HepG2 (cell line): ENCODE measurements at regions not wholly inside any gene's neighbourhood (a gene's known extent, or its start where the extent isn't known, plus 50 kb on each side); places are given as distances from the start of the nearest gene placed in this dataset.

ENCODE experiments used
- ATAC-seq: fragments of 200-7000 bp; cut with Tn5 transposase; 3 replicates; pipeline ENCODE4 v1.9.1; 2020; ENCODE audit warnings: mild to moderate bottlenecking, moderate library complexity
- BruUV-seq: library from RNA; stranded (reverse); fragments of 400-500 nt; replicated peaks from 2 replicates; lab custom pipeline; 2021; lab: Mats Ljungman, UMichigan
- CTCF ChIA-PET: fragments of 300-600 bp; formaldehyde crosslinking; extraction: SDS; loops from one replicate; lab custom pipeline; 2021; ENCODE audit warnings: low total read pairs, inconsistent platforms, low intra/inter-chr PET ratio; lab: Yijun Ruan, JAX
- POLR2A ChIA-PET: fragments of 350-600 bp; sonication (Branson Sonifier 250); formaldehyde crosslinking; loops from one replicate; lab custom pipeline; 2020; ENCODE audit warnings: antibody characterized with exemption, inconsistent platforms; lab: Yijun Ruan, JAX
- DNase-seq: peaks from one replicate; pipeline ENCODE4 v3.0.0-alpha.2; 2015; ENCODE audit warnings: low spot score
- FAIRE-seq: peaks from 3 replicates; lab custom pipeline; 2011; peaks lifted over from hg19 to GRCh38; lab: Jason Lieb, UNC
- H2AFZ ChIP-seq: one replicate; pipeline ENCODE4 v1.6.1; 2011; ENCODE audit warnings: low read length, inconsistent platforms
- H3K27ac ChIP-seq: fragments of 300-600 bp; 3 replicates; pipeline ENCODE4 v1.8.0; 2011; ENCODE audit warnings: mixed run types, mild to moderate bottlenecking, mixed read lengths, low read length, inconsistent platforms; ENCODE audit not compliant: insufficient read depth; ENCODE audit errors: extremely low read length
- H3K27me3 ChIP-seq, 2 experiments: fragments of 200-600 bp in 1 of 2; 2 replicates in 1 of 2; 3 replicates in 1 of 2; pipeline versions ENCODE4 v1.6.0 to v1.8.0; 2011; ENCODE audit warnings: low read length in 2 of 2, mild to moderate bottlenecking in 2 of 2, moderate library complexity in 2 of 2, inconsistent platforms in 1 of 2; ENCODE audit not compliant: insufficient read depth in 2 of 2, control insufficient read depth in 1 of 2
- H3K36me3 ChIP-seq, 2 experiments: fragments of 200-600 bp in 1 of 2; replicated peaks in 1 of 2; 2 replicates in 1 of 2; 3 replicates in 1 of 2; pipeline versions ENCODE4 v1.5.1 to v1.8.0; 2011; ENCODE audit warnings: low read length in 2 of 2, inconsistent platforms in 1 of 2; ENCODE audit not compliant: insufficient read depth in 2 of 2, control insufficient read depth in 1 of 2
- H3K4me1 ChIP-seq: 2 replicates; pipeline ENCODE4 v1.5.1; 2012; ENCODE audit warnings: low read length, inconsistent platforms; ENCODE audit not compliant: insufficient read depth
- H3K4me2 ChIP-seq: 2 replicates; pipeline ENCODE4 v1.6.0; 2011; ENCODE audit warnings: low read depth, low read length, inconsistent platforms
- H3K4me3 ChIP-seq, 3 experiments: fragments of 200-600 bp in 1 of 3; sonication (generic), shearing (Covaris generic) in 1 of 3; replicated peaks in 1 of 3; 2 replicates each; pipeline ENCODE4 v1.5.1; 2011 to 2016; ENCODE audit warnings: low read length in 3 of 3, inconsistent platforms in 2 of 3, low read depth in 2 of 3, mild to moderate bottlenecking in 2 of 3, control low read depth in 1 of 3, mixed read lengths in 1 of 3; ENCODE audit not compliant: insufficient read depth in 1 of 3
- H3K79me2 ChIP-seq: one replicate; pipeline ENCODE4 v1.6.1; 2011; ENCODE audit warnings: low read length, inconsistent platforms; ENCODE audit not compliant: insufficient read depth
- H3K9ac ChIP-seq: 2 replicates; pipeline ENCODE4 v1.6.0; 2011; ENCODE audit warnings: mild to moderate bottlenecking, low read depth, low read length, inconsistent platforms; ENCODE audit not compliant: insufficient read depth
- H3K9me3 ChIP-seq: 2 replicates; pipeline ENCODE4 v1.5.1; 2012; ENCODE audit warnings: mild to moderate bottlenecking, low read length
- H4K20me1 ChIP-seq: 2 replicates; pipeline ENCODE4 v1.6.0; 2011; ENCODE audit warnings: inconsistent platforms, mild to moderate bottlenecking, low read length, moderate library complexity; ENCODE audit not compliant: insufficient read depth
- ARID5B ChIP-seq: IDR thresholded peaks from 2 replicates; pipeline ENCODE4 v1.4.0; 2020; ENCODE audit warnings: mild to moderate bottlenecking, missing genetic modification reagents
- GTF3A ChIP-seq: sonication (generic); formaldehyde crosslinking; conservative IDR thresholded peaks from 2 replicates; pipeline ENCODE4 v1.4.0; 2020; ENCODE audit warnings: mild to moderate bottlenecking, missing genetic modification reagents
- GZF1 ChIP-seq: sonication (generic); formaldehyde crosslinking; IDR thresholded peaks from 2 replicates; pipeline ENCODE4 v1.5.1; 2020; ENCODE audit warnings: mild to moderate bottlenecking, missing genetic modification reagents
- HNF1B ChIP-seq: sonication (generic); formaldehyde crosslinking; IDR thresholded peaks from 2 replicates; pipeline ENCODE4 v1.5.1; 2020; ENCODE audit warnings: mild to moderate bottlenecking, moderate library complexity, missing genetic modification reagents
- HNF4G ChIP-seq, 2 experiments: sonication (generic) in 1 of 2; formaldehyde crosslinking in 1 of 2; IDR thresholded peaks; 2 replicates each; pipeline versions ENCODE4 v1.4.0 to v1.6.1; 2011 to 2020; ENCODE audit warnings: borderline replicate concordance in 2 of 2, low read depth in 2 of 2, mild to moderate bottlenecking in 2 of 2, low read length in 1 of 2, missing genetic modification reagents in 1 of 2, moderate library complexity in 1 of 2
- KLF15 ChIP-seq: sonication (generic); formaldehyde crosslinking; IDR thresholded peaks from 2 replicates; pipeline ENCODE4 v1.8.1; 2023; ENCODE audit warnings: borderline replicate concordance, mild to moderate bottlenecking, inconsistent platforms, missing genetic modification reagents, mixed read lengths
- TFDP2 ChIP-seq: sonication (generic); formaldehyde crosslinking; IDR thresholded peaks from 2 replicates; pipeline ENCODE4 v1.4.0; 2020; ENCODE audit warnings: missing genetic modification reagents
- ZBTB37 ChIP-seq: sonication (generic); formaldehyde crosslinking; IDR thresholded peaks from 2 replicates; pipeline ENCODE4 v1.4.0; 2020; ENCODE audit warnings: mild to moderate bottlenecking, missing genetic modification reagents
- ZBTB46 ChIP-seq: sonication (generic); formaldehyde crosslinking; IDR thresholded peaks from 2 replicates; pipeline ENCODE4 v1.4.0; 2020; ENCODE audit warnings: mild to moderate bottlenecking, missing genetic modification reagents, borderline replicate concordance
- ZNF468 ChIP-seq: sonication (generic); formaldehyde crosslinking; IDR thresholded peaks from 2 replicates; pipeline ENCODE4 v1.8.0; 2022; ENCODE audit warnings: mild to moderate bottlenecking, moderate library complexity, missing genetic modification reagents
- ZNF572 ChIP-seq: sonication (generic); formaldehyde crosslinking; IDR thresholded peaks from 2 replicates; pipeline ENCODE4 v1.5.1; 2020; ENCODE audit warnings: mild to moderate bottlenecking, missing genetic modification reagents
- ZSCAN25 ChIP-seq: sonication (generic); formaldehyde crosslinking; IDR thresholded peaks from 2 replicates; pipeline ENCODE4 v1.8.0; 2022; ENCODE audit warnings: mild to moderate bottlenecking, missing genetic modification reagents
- WGBS: methylation state at CpG from one replicate; pipeline ENCODE4 v1.1.6; 2017; ENCODE audit warnings: low lambda C conversion rate; 5-methylcytosine and 5-hydroxymethylcytosine counted together
- in situ Hi-C: cut with HindIII; loops from 2 replicates; pipeline ENCODE4 v1.10.0; 2017; ENCODE audit warnings: low pct_unique_long_range_greater_than_20kb; ENCODE audit not compliant: extremely low pct_ligation_motif_present
- intact Hi-C: fragments of 100-400 bp; cut with micrococcal nuclease; formaldehyde crosslinking; loops from one replicate; pipeline ENCODE4 v1.10.0; 2022; ENCODE audit not compliant: unreplicated experiment

- FAIRE-seq (no peak), ATAC-seq (no peak), DNase-seq (no peak)
- 34% methylated on average over 12 of the region's 12 CpGs for WGBS
- Histone ChIP-seq H3K79me2 (no peaks in the 10 kb centered on the region), H4K20me1 (no peaks in the 10 kb centered on the region), H3K27me3 (peaks cover 0 to 41% of the 10 kb centered on the region in 2 experiments; a peak in 3 of 5 replicates), H3K9me3 (no peaks in the 10 kb centered on the region), H3K4me2 (no peak overlapping the region), H2AFZ (no peak overlapping the region), H3K9ac (no peak overlapping the region), H3K4me1 (no peaks in the 10 kb centered on the region), H3K36me3 (no peaks in the 10 kb centered on the region), H3K4me3 (no peak overlapping the region), H3K27ac (no peak overlapping the region)
- in situ Hi-C loops, result no loop called here
- BruUV-seq, result no TSS peak
- POLR2A ChIA-PET, result no interaction called here
- intact Hi-C loops, result no loop called here
- CTCF ChIA-PET, result no interaction called here
- TF ChIP-seq TFDP2 (CRISPR knock-in tag) (no peak), HNF1B (CRISPR knock-in tag) (no peak), ZNF572 (CRISPR knock-in tag) (no peak), KLF15 (CRISPR knock-in tag) (no peak), ZNF468 (no peak), GTF3A (no peak), ZBTB37 (CRISPR knock-in tag) (no peak), ARID5B (CRISPR knock-in tag) (no peak), HNF4G (IDR thresholded peaks at IDR 0.05; ENCODE audit: borderline replicate concordance, low read depth, low read length) (no peak), HNF4G (CRISPR knock-in tag; IDR thresholded peaks at IDR 0.05; ENCODE audit: borderline replicate concordance, low read depth) (no peak), ZBTB46 (CRISPR knock-in tag) (no peak), ZSCAN25 (CRISPR knock-in tag) (no peak), GZF1 (CRISPR knock-in tag) (no peak)
Measured at GRCh38 chr13:94829185-94829836, 117.0 kb upstream of the SOX21 start.
